Panc1 (cell line): ENCODE measurements at regions not wholly inside any gene's neighbourhood (a gene's known extent, or its start where the extent isn't known, plus 50 kb on each side); places are given as distances from the start of the nearest gene placed in this dataset.
A peak's percentile ranks its signal among the peaks of the same experiment; 100 is the strongest.

Experiments
- ATAC-seq: fragments of 200-7000 bp; cut with Tn5 transposase; 2 replicates; pipeline ENCODE4 v1.9.1; 2020; ENCODE audit warnings: mild to moderate bottlenecking, moderate library complexity
- BruUV-seq: library from RNA; stranded (reverse); fragments of 400-500 nt; replicated peaks from 2 replicates; lab custom pipeline; 2021; lab: Mats Ljungman, UMichigan
- CTCF ChIA-PET: fragments of 300-600 bp; sonication (Branson Sonifier 250); formaldehyde crosslinking; loops from one replicate; lab custom pipeline; 2022; ENCODE audit warnings: antibody characterized with exemption; lab: Charles Lee
- POLR2A ChIA-PET: fragments of 300-600 bp; sonication (Branson Sonifier 250); formaldehyde crosslinking; loops from one replicate; lab custom pipeline; 2022; ENCODE audit warnings: antibody characterized with exemption; lab: Charles Lee
- DNase-seq: peaks from one replicate; pipeline ENCODE4 v3.0.0-alpha.2; 2010; ENCODE audit warnings: low read depth, low spot score
- H3K27ac ChIP-seq: 2 replicates; pipeline ENCODE4 v1.5.1; 2011; ENCODE audit warnings: mild to moderate bottlenecking, low read length, inconsistent platforms
- H3K27me3 ChIP-seq: fragments of 200-500 bp; sonication (Bioruptor generic); 2 replicates; pipeline ENCODE4 v1.6.0; 2014; ENCODE audit warnings: low read length, inconsistent platforms; ENCODE audit not compliant: control insufficient read depth, insufficient read depth
- H3K36me3 ChIP-seq: fragments of 200-500 bp; sonication (Bioruptor generic); 2 replicates; pipeline ENCODE4 v1.5.1; 2014; ENCODE audit warnings: inconsistent platforms, mild to moderate bottlenecking, low read length, moderate library complexity; ENCODE audit not compliant: control insufficient read depth, insufficient read depth
- H3K4me1 ChIP-seq: 2 replicates; pipeline ENCODE4 v1.5.1; 2011; ENCODE audit warnings: inconsistent platforms, mild to moderate bottlenecking, low read length, moderate library complexity; ENCODE audit not compliant: control insufficient read depth, insufficient read depth
- H3K4me3 ChIP-seq, 2 experiments: 2 replicates each; pipeline ENCODE4 v1.5.1; 2011 to 2012; ENCODE audit warnings: low read depth in 2 of 2, low read length in 2 of 2, mild to moderate bottlenecking in 2 of 2, inconsistent platforms in 1 of 2, moderate library complexity in 1 of 2
- H3K9me3 ChIP-seq: fragments of 200-500 bp; sonication (Bioruptor generic); 2 replicates; pipeline ENCODE4 v1.5.1; 2014; ENCODE audit warnings: low read depth, mild to moderate bottlenecking, inconsistent platforms, low read length, moderate library complexity; ENCODE audit not compliant: control insufficient read depth, insufficient read depth
- CTCF ChIP-seq: fragments of 450-650 bp; IDR thresholded peaks from 2 replicates; pipeline ENCODE4 v1.5.1; 2017; ENCODE audit warnings: mild to moderate bottlenecking
- POLR2AphosphoS5 ChIP-seq: IDR thresholded peaks from 2 replicates; pipeline ENCODE4 v1.6.1; 2012; ENCODE audit warnings: mild to moderate bottlenecking, low read depth, low read length, moderate library complexity
- REST ChIP-seq, 2 experiments: IDR thresholded peaks; 2 replicates each; pipeline ENCODE4 v1.6.1; 2011 to 2012; ENCODE audit warnings: low read depth in 2 of 2, control low read depth in 1 of 2, low read length in 1 of 2, mild to moderate bottlenecking in 1 of 2, moderate library complexity in 1 of 2; ENCODE audit not compliant: insufficient read depth in 1 of 2
- SIN3A ChIP-seq: IDR thresholded peaks from 2 replicates; pipeline ENCODE4 v1.6.1; 2012; ENCODE audit warnings: low read depth, mild to moderate bottlenecking, low read length, moderate library complexity, borderline replicate concordance; ENCODE audit not compliant: insufficient read depth
- TCF7L2 ChIP-seq: IDR thresholded peaks from 2 replicates; pipeline ENCODE4 v1.6.1; 2011; ENCODE audit warnings: mild to moderate bottlenecking, low read depth, low read length, inconsistent platforms
- in situ Hi-C: cut with HindIII; loops from 2 replicates; pipeline ENCODE4 v1.10.0; 2016; ENCODE audit warnings: low sequenced_read_pairs, low pct_unique_long_range_greater_than_20kb
- intact Hi-C: fragments of 100-400 bp; cut with micrococcal nuclease; formaldehyde crosslinking; loops from one replicate; pipeline ENCODE4 v1.10.0; 2022; ENCODE audit not compliant: unreplicated experiment

GRCh38 chr20:23156170-23156841 lies 70.2 kb upstream of the CD93 start:
- CTCF ChIA-PET, result no interaction called here
- POLR2A ChIA-PET, result no interaction called here
- intact Hi-C loops (loop anchor here (10.0 kb wide), 1 partner anchor 102 kb away; no protein-coding TSS in a partner anchor), in situ Hi-C loops (no loop called here)
- ATAC-seq (peak; percentile 79), DNase-seq (peak; percentile 67)
- H3K4me3 ChIP-seq, result no peak overlapping the region
- TF ChIP-seq POLR2AphosphoS5 (no peak), REST (IDR thresholded peaks at IDR 0.05; ENCODE audit: insufficient read depth in 1 of 2, low read depth in 2 of 2, low read length in 1 of 2) (no peak), SIN3A (no peak), TCF7L2 (no peak), CTCF (no peak)
- no peak overlapping the region for H3K27ac ChIP-seq
- no TSS peak for BruUV-seq
- H3K36me3 ChIP-seq, result no peaks in the 10 kb centered on the region
- no peaks in the 10 kb centered on the region for H3K9me3 ChIP-seq
- no peaks in the 10 kb centered on the region for H3K4me1 ChIP-seq
- H3K27me3 ChIP-seq, result no peaks in the 10 kb centered on the region

GRCh38 chr20:23155141-23155590 lies 69.0 kb upstream of the CD93 start:
- in situ Hi-C loops (no loop called here), intact Hi-C loops (loop anchor here (10.0 kb wide), 1 partner anchor 100 kb away; no protein-coding TSS in a partner anchor)
- Histone ChIP-seq H3K9me3 (no peaks in the 10 kb centered on the region), H3K4me1 (no peaks in the 10 kb centered on the region), H3K27ac (no peak overlapping the region), H3K36me3 (no peaks in the 10 kb centered on the region), H3K4me3 (no peak overlapping the region), H3K27me3 (no peaks in the 10 kb centered on the region)
- DNase-seq (no peak), ATAC-seq (no peak)
- ChIA-PET POLR2A (no interaction called here), CTCF (no interaction called here)
- BruUV-seq, result no TSS peak
- TF ChIP-seq TCF7L2, result no peak
- no peak for TF ChIP-seq SIN3A
- TF ChIP-seq REST (IDR thresholded peaks at IDR 0.05; ENCODE audit: insufficient read depth in 1 of 2, low read depth in 2 of 2, low read length in 1 of 2), result no peak
